ENCODE measurements at regions not wholly inside any gene's neighbourhood (a gene's known extent, or its start where the extent isn't known, plus 50 kb on each side); places are given as distances from the start of the nearest gene placed in this dataset.

GRCh38 chrX:78603908-78604307 is 55.2 kb downstream of the RTL3 start:
- no peak for TF ChIP-seq CTCF (IDR thresholded peaks at IDR 0.05)

- TF ChIP-seq CTCF (IDR thresholded peaks at IDR 0.05), result no peak
Observed at GRCh38 chrX:78595901-78596502, 63.1 kb downstream of the RTL3 start.

GRCh38 chrX:78593701-78594100 is 65.4 kb downstream of the RTL3 start:
- TF ChIP-seq CTCF (IDR thresholded peaks at IDR 0.05), result no peak

DNA sequence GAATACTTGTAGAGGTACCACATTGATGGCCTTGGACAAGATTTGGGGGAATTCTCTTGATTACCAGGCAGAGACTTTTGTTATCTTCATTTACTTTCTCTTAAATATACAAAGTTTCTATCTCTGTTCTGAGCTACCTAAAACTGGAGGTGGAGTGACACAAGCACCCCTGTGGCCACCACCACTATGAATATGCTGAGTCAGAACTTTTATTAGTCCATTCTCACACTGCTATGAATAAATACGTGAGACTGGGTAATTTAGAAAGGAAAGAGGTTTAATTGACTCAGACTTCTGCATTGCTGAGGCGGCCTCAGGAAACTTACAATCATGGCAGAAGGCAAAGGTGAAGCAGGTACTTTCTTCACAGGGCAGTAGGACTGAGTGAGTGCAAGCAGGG is 67.1 kb downstream of the RTL3 start:
- no peak for TF ChIP-seq CTCF (IDR thresholded peaks at IDR 0.05)

- no peak for TF ChIP-seq CTCF (IDR thresholded peaks at IDR 0.05)
Observed at GRCh38 chrX:78574306-78574705, 84.8 kb downstream of the RTL3 start.

DNA sequence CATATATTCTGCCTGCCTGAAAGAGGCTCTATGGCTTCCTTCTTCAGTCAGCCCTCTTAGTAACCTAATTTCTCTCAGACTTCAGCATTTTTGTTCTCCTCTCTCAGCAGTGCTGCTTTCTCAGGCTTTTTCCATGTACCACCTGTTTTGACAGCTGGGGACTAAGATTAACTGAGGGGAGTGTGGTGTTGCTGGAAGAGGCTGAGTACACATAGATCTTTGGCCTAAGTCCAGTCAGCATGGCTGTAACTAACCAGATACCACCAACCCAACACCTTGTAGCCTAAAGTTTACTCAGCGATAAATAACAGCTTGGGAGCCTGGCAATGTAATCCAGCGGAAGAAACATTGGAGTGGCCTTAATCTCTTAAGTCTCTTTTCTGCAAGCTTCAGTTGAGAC is 85.5 kb downstream of the RTL3 start:
- TF ChIP-seq CTCF (IDR thresholded peaks at IDR 0.05), result no peak

DNA sequence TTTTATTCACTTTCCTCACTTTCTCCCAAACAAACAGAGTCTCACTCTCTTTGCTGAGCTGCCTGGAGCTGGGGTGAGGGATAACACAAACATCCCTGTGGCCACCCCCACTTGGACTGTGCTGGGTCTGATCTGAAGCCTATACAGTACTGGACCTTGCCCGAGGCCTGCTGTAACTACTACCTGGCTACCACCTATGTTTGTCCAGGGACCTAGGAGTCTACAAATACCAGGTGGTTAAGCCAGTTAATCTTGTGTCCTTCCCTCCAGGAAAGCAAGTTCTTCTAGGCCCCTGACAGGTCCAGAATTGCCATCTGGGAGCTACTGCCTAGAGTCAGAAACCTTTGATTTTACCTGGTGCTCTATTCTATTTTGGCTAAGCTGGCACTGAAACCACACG is 87.3 kb downstream of the RTL3 start:
- no peak for TF ChIP-seq CTCF (IDR thresholded peaks at IDR 0.05)

DNA sequence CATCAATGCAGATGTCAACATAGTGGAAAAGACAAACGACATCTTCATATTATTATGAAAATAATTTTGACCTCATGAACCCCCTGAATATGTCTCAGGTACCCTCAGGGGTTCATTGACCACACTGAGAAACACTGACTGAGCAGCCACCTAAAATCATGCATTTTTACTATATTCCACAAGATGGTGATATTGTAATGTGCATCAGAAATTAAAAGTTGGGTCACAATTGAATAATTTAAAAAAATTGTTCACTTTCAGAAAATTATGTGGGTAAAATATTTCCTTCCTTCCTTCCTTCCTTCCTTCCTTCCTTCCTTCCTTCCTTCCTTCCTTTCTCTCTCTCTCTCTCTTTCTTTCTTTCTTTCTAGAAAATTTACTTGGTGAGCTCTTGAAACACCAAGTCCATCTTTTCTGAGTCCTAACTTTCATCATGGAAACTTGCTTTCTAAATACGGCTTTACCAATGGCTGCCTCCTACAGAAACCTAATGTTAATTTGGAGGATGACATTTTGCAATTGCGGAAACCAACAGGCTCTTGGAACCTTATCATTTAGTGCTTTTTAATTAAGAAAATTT is 103.6 kb downstream of the RTL3 start:
- peak; percentile 32; the same call in 1 of the 2 replicates for TF ChIP-seq CTCF (IDR thresholded peaks at IDR 0.05)

Data from LNCAP (cell line).